NCI-H524 treated with DMSO at 0.1 percent for 48 hours (cell line): ENCODE measurements at regions not wholly inside any gene's neighbourhood (a gene's known extent, or its start where the extent isn't known, plus 50 kb on each side); places are given as distances from the start of the nearest gene placed in this dataset.

Experiments
- DNase-seq: peaks from one replicate; lab custom pipeline; 2025; lab: John Stamatoyannopoulos, UW

DNA sequence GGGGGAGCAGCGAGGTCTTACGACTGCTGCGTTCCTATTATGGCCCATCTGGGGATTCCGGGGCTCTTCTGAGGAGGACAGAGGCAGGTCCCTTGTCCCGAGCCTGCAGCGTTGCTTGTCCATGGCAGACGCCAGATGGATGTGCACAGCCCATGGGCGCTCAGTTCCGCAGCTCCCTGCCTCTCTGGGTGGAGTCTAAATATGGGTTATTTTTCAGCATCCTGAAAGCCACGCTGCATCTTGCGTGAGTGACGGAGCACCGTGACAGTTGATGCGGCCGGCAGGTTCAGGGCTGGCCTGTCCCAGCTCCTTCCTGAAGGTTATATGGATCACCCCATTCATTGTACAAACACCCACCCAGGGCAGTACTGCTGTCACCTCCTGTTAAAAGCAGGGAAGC lies 1169.4 kb downstream of the BRD1 start:
- no peak for DNase-seq

GRCh38 chr22:48654492-48654891 lies 1173.2 kb downstream of the BRD1 start:
- DNase-seq = no peak

- DNase-seq = no peak
Measured at GRCh38 chr22:48653929-48654328, 1173.7 kb downstream of the BRD1 start.

DNA sequence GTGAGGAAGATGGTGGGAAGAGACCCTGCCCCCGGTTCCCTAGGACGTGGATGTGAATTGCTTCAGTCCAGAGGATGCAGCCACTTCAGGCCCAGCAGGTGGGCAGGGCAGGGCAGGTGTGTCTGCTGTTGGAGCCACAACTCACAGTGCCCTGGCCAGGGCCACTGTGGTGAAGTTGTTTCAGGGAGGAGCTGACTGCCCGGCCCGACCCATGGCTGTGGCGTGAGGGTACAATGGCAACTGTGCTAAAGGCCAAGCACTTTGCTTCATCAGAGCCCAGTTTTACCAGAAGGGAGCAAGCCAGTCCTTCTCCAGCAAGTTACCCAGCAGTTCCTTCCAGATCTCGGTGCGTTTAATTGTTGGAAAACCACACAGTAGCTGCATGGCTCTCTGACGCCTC lies 1174.4 kb downstream of the BRD1 start:
- no peak for DNase-seq

- no peak for DNase-seq
Measured at GRCh38 chr22:48652796-48653195, 1174.9 kb downstream of the BRD1 start.

DNA sequence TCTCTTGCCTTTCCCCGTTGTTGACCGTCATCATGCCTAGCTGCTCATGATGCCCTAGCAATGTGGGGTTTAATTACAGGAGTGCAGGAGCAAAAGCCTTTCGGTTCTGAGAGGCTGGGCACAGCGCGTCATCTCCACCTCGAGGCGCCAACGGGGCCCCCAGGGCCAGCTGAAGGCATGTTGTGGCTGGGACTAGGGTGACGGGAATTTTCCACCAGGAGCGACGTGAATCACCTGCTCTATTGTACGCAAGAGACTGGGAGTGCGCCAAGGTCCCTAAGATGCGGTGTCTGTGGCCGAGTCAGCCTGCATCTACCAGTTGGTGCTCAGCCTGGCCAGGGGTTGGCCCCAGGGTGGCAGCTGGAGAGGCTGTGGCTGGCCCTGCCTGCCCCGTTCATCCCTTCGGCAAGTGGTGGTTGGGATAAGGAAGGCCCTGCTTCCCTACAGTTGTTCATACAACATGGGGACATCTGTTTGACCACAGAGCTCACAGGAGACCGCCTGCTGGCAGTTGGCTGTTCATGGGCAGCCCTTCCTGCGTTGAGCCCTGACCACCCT lies 1175.6 kb downstream of the BRD1 start:
- no peak for DNase-seq

GRCh38 chr22:48651036-48651890 lies 1176.4 kb downstream of the BRD1 start:
- no peak for DNase-seq

- DNase-seq = no peak
Measured at GRCh38 chr22:48650323-48651035, 1177.2 kb downstream of the BRD1 start.

- no peak for DNase-seq
Measured at GRCh38 chr22:48649466-48649865, 1178.2 kb downstream of the BRD1 start.

GRCh38 chr22:48649031-48649430 lies 1178.6 kb downstream of the BRD1 start:
- no peak for DNase-seq

DNA sequence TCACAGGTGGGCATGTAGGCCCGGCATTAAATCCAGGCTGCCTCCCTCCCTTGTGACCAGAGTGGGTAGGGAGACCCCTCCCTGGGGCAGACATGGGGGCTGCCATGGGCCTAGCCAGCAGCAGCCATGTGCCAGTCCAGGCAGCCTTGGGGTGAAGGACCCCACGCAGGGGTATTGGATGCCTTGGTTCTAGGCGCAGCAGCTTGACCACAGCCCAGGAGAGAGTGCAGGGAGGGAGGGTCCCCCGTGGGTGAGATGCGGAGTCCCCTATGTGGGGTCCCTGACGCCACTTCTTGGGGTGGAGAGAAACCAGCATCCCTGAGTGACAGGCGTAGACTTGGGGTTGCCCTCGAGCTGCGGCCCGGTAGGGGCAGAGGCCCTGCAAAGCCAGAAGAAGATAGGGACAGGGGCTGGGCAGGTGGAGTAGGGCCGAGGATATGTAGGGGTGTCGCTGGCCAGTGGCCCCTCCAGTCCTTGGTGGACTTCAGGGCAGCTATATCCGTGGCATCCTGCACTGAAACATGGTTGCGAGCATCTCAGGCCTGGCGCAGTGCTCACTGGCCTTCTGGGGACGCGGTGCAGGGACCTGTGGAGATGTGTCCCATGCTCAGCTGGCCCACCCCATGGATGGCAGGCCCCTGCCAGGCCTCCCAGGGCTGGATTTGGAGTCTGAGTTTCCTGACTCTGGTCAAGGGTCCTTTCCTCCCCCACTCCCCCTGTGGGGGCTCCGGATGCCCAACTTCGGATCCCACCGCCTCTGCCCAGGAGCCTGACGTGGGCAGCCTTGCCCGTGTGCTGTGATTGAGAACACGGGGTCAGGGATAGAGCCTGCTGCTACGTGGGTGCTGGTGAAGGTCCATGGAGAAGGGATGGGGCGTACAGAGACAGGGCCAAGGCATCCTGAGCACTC lies 1179.8 kb downstream of the BRD1 start:
- DNase-seq = no peak

GRCh38 chr22:48647051-48647450 lies 1180.6 kb downstream of the BRD1 start:
- DNase-seq = no peak

DNA sequence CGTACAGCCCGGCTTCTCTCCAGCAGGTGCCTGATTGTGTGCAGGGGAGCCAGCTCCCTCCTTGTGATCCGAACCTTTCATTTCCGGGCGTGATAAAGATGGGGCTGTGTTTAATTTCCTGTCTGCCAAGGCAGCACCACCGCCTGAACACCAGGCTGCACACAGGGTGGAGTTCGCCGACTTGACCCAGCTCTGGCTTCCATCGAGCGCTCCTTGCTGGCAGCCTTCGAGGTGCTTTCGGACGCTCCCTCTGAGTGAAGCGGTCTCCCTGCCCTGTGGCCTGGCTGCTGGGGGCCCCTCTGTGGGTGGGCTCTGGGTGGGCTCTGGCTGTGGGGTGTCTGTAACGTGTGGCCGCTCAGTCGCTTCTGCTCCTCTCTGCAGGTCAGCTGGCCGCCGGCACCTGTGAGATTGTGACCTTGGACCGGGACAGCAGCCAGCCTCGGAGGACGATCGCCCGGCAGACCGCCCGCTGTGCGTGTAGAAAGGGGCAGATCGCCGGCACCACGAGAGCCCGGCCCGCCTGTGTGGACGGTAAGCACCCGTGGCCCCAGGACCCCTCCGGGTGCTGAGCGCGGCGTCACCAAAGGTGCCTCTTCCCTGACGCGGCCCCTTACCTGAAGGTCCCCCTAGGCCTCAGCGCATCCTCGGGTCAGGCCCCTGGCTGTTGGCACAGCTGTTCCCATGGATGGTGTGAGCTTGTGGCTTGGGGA lies 1181.3 kb downstream of the BRD1 start:
- no peak for DNase-seq

DNA sequence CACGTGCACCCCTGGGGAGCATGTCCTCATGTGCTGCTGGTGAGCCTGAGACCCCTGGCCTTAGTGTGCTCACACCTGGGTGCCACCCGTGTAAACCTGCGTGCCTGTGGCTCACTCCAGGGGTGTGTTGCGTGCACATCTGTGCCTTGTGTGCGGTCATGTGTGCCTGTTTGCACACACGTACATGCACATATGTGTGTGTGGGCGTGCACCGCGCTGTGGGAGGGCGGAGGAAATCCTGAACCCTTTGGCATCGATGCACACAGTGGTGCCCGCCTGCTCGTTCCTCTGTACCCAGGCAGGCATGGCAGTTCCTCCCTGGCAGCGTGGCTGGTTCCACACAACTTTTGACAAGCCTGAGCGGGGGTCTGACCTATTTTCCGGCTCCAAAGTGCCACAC lies 1181.9 kb downstream of the BRD1 start:
- DNase-seq = no peak

GRCh38 chr22:48644997-48645396 lies 1182.7 kb downstream of the BRD1 start:
- DNase-seq = no peak

DNA sequence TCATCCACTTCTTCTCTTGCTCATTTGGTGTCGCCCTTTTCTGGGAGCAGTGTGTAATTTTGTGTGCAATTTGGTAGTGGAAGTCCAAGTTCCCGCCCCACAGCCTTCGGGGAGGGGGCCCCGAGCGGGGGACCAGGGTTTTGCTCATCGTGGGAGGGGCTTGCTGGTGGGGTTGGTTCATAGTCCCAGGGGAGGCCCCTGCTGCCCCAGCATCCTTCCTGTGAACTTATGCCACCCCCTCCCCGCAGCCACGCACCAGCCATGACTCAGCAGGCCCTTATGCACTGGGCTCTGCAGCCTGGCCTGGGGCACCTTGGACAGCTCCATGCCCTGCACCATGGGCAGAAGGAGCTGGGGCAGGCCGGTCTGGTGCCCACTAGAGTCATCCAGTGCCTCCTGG lies 1183.6 kb downstream of the BRD1 start:
- no peak for DNase-seq

- DNase-seq = no peak
Measured at GRCh38 chr22:48643066-48643731, 1184.5 kb downstream of the BRD1 start.

DNA sequence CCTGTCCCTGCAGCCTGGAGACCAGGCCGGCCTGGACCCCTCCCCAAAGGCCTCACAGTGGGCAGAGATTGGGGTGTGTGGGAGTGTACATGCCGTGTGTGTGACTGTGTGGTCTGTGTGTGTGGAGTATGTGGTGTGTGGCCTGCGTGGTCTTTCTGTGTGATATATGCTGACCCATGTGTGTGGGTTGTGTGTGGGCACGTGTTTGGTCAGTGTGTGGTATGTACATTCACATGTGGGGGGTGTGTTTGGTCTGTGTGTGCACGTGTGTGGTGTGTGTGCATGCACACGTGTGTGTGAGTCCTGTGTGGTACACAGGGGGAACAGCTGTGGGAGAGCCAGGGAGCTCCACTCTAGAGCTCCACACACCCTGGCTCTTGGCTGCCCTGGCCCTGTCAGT lies 1185.1 kb downstream of the BRD1 start:
- DNase-seq = no peak

DNA sequence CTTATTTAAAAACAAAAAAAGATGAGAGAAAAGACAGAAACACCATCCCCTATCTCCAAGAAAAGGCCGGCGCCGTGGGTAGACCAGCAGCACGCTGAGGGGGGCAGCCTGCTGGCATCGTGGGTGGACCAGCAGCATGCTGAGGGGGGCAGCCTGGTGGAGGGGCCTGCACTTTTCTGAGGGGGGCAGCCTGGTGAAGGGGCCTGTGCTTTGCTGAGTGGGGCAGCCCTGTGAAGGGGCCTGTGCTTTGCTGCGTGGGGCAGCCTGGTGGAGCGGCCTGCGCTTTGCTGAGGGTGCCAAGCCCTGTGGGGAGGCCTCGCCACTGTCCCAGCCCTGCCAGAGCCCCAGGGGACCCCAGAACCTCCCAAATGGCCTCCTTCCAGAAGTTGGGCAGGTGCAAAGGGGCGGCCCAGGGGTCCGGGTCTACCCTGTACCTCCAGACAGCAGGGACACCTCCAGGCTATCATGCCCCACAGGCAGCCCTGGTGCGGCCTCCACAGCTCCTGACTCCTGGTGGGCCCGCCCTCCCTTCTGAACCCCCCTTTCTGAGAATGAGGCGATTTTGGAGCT lies 1185.7 kb downstream of the BRD1 start:
- DNase-seq = no peak
